ENCODE measurements at regions not wholly inside any gene's neighbourhood (a gene's known extent, or its start where the extent isn't known, plus 50 kb on each side); places are given as distances from the start of the nearest gene placed in this dataset.
"Not testable (repeated sequence)": the region's sequence is repeated elsewhere in the genome, so short reads cannot be mapped to it uniquely, and the experiment has no call there.

DNA sequence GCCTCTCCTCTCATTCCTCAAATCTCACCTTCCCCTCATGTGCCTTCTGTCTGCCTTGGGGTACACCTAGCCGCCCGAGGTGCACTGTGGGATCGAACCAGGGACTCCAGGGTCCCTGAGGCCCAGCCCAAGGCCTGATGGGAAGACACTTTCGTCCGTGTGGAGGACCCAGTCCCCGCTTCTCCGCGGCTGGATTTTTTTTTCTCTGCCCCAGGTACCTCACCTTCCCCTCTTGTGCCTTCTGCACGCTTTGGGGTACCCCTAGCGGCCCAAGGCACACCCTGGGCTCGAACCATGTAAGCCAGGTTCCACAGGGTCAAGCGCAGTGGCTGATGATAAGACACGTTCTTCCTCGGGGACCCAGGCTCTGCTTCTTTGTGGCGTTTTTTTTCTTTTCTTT lies 530.7 kb downstream of the CWH43 start (continued):
- TF ChIP-seq, protein P1, sequence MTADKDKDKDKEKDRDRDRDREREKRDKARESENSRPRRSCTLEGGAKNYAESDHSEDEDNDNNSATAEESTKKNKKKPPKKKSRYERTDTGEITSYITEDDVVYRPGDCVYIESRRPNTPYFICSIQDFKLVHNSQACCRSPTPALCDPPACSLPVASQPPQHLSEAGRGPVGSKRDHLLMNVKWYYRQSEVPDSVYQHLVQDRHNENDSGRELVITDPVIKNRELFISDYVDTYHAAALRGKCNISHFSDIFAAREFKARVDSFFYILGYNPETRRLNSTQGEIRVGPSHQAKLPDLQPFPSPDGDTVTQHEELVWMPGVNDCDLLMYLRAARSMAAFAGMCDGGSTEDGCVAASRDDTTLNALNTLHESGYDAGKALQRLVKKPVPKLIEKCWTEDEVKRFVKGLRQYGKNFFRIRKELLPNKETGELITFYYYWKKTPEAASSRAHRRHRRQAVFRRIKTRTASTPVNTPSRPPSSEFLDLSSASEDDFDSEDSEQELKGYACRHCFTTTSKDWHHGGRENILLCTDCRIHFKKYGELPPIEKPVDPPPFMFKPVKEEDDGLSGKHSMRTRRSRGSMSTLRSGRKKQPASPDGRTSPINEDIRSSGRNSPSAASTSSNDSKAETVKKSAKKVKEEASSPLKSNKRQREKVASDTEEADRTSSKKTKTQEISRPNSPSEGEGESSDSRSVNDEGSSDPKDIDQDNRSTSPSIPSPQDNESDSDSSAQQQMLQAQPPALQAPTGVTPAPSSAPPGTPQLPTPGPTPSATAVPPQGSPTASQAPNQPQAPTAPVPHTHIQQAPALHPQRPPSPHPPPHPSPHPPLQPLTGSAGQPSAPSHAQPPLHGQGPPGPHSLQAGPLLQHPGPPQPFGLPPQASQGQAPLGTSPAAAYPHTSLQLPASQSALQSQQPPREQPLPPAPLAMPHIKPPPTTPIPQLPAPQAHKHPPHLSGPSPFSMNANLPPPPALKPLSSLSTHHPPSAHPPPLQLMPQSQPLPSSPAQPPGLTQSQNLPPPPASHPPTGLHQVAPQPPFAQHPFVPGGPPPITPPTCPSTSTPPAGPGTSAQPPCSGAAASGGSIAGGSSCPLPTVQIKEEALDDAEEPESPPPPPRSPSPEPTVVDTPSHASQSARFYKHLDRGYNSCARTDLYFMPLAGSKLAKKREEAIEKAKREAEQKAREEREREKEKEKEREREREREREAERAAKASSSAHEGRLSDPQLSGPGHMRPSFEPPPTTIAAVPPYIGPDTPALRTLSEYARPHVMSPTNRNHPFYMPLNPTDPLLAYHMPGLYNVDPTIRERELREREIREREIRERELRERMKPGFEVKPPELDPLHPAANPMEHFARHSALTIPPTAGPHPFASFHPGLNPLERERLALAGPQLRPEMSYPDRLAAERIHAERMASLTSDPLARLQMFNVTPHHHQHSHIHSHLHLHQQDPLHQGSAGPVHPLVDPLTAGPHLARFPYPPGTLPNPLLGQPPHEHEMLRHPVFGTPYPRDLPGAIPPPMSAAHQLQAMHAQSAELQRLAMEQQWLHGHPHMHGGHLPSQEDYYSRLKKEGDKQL (CRISPR knock-in tag; IDR thresholded peaks at IDR 0.05; ENCODE audit: borderline replicate concordance) = no peak
- TF ChIP-seq, protein P2, sequence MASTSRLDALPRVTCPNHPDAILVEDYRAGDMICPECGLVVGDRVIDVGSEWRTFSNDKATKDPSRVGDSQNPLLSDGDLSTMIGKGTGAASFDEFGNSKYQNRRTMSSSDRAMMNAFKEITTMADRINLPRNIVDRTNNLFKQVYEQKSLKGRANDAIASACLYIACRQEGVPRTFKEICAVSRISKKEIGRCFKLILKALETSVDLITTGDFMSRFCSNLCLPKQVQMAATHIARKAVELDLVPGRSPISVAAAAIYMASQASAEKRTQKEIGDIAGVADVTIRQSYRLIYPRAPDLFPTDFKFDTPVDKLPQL (IDR thresholded peaks at IDR 0.05; ENCODE audit: extremely low read depth, insufficient read length) = no peak
- TF ChIP-seq SP1 (CRISPR knock-in tag; IDR thresholded peaks at IDR 0.05) (no peak), BCL6 (CRISPR knock-in tag; IDR thresholded peaks at IDR 0.05) (no peak), ZNF668 (CRISPR knock-in tag; IDR thresholded peaks at IDR 0.05) (no peak), COPS2 (conservative IDR thresholded peaks at IDR 0.05) (no peak), SAP30 (IDR thresholded peaks at IDR 0.05; ENCODE audit: borderline replicate concordance, insufficient read depth, low read depth, low read length, poor library complexity, severe bottlenecking) (no peak)
- TF ChIP-seq, protein P3, sequence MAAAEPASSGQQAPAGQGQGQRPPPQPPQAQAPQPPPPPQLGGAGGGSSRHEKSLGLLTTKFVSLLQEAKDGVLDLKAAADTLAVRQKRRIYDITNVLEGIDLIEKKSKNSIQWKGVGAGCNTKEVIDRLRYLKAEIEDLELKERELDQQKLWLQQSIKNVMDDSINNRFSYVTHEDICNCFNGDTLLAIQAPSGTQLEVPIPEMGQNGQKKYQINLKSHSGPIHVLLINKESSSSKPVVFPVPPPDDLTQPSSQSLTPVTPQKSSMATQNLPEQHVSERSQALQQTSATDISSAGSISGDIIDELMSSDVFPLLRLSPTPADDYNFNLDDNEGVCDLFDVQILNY (CRISPR knock-in tag; IDR thresholded peaks at IDR 0.05) = no peak

DNA sequence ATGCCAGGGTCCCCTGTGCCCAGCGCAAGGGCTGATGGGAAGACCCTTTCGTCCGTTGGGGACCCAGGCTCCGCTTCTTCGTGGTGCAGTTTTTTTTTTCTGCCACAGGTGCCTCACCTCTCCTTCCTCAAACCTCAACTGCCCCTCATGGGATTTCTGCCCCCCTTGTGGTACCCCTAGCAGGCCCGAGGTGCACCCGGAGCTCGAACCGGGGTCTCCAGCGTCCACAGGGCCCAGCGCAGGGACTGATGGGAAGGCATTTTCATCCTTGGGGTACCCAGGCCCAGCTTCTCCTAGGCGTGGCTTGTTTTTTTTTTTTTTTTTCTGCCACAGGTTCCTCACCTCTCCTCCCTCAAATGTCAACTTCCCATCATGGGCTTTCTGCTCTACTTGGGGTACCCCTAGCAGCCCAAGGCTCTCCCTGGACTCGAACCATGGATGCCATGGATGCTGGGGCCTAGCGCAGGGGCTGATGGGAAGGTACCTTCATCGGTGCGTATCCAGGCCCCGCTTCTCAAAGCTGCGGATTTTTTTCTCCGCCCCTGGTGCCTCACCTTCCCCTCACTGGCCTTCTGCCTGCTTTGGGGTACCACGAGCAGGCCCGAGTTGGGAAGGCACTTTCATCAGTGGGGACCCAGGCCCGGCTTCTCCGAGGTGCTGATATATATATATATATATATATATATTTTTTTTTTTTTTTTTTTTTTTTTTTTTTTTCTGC lies 531.6 kb downstream of the CWH43 start:
- H4K20me1 ChIP-seq (replicated peaks; ENCODE audit: control insufficient read depth, insufficient read depth, low read length); H3K79me2 ChIP-seq (ENCODE audit: control insufficient read depth, insufficient read depth, low read length); H3K9me3 ChIP-seq (replicated peaks; ENCODE audit: control insufficient read depth, insufficient read depth, low read depth, low read length); intact Hi-C loops (cut with micrococcal nuclease); H3K4me1 ChIP-seq (replicated peaks in 1 of 2; ENCODE audit: control insufficient read depth in 2 of 2, insufficient read depth in 2 of 2, low read length in 2 of 2); POLR2A ChIA-PET; BruUV-seq (replicated peaks); H3K27ac ChIP-seq (ENCODE audit: extremely low read depth, low read depth, low read length); H3K9me1 ChIP-seq (ENCODE audit: control insufficient read depth, insufficient read depth, low read length); H3K4me2 ChIP-seq (ENCODE audit: insufficient read depth, low read length); H3K9ac ChIP-seq (ENCODE audit: insufficient read depth in 1 of 2, low read depth in 2 of 2, low read length in 2 of 2); DNase-seq (ENCODE audit: extremely low read depth in 1 of 4, low spot score in 3 of 4); H3K36me3 ChIP-seq (ENCODE audit: control insufficient read depth, insufficient read depth, low read length); CTCF ChIA-PET (ENCODE audit: low intra/inter-chr PET ratio); H3K4me3 ChIP-seq; H2AFZ ChIP-seq (ENCODE audit: low read depth, low read length); ATAC-seq; FAIRE-seq: not testable (repeated sequence)
- H3K27me3 ChIP-seq (ENCODE audit: control insufficient read depth in 2 of 2, insufficient read depth in 2 of 2, low read length in 2 of 2) = peaks cover 0 to 16% of the 10 kb centered on the region in 2 experiments; a peak in 1 of 5 replicates
- 18% methylated on average over 7 of the region's 23 CpGs for WGBS (ENCODE audit: insufficient coverage, low coverage, missing lambda C conversion rate)
- in situ Hi-C loops (cut with MboI) = loop anchor here (10.0 kb wide), 1 partner anchor 57 kb away; no protein-coding TSS in a partner anchor

Measured in K562 (cell line).